HCT116 (cell line): ENCODE measurements at regions not wholly inside any gene's neighbourhood (a gene's known extent, or its start where the extent isn't known, plus 50 kb on each side); places are given as distances from the start of the nearest gene placed in this dataset.

Experiments
- ATAC-seq: fragments of 200-7000 bp; cut with Tn5 transposase; 2 replicates; pipeline ENCODE4 v1.9.1; 2020; ENCODE audit warnings: mild to moderate bottlenecking, moderate library complexity
- BruUV-seq: library from RNA; stranded (reverse); fragments of 400-500 nt; replicated peaks from 2 replicates; lab custom pipeline; 2021; lab: Mats Ljungman, UMichigan
- CTCF ChIA-PET: fragments of 300-600 bp; sonication (Branson Sonifier 250); formaldehyde crosslinking; loops from one replicate; lab custom pipeline; 2021; ENCODE audit warnings: antibody characterized with exemption; lab: Charles Lee
- POLR2A ChIA-PET: fragments of 300-600, 350-600 bp; sonication (Branson Sonifier 250); formaldehyde crosslinking; loops from one replicate; lab custom pipeline; 2021; ENCODE audit warnings: antibody characterized with exemption; lab: Charles Lee
- RAD21 ChIA-PET, 2 experiments: fragments of 300-600 bp; sonication (Branson Sonifier 250); formaldehyde crosslinking; loops; one replicate each; lab custom pipeline; 2023; ENCODE audit warnings: low total read pairs in 2 of 2; ENCODE audit not compliant: uncharacterized antibody in 2 of 2, unreplicated experiment in 2 of 2, low non-redundant PET in 1 of 2; lab: Charles Lee
- DNase-seq: peaks from one replicate; pipeline ENCODE4 v3.0.0-alpha.2; 2010; ENCODE audit warnings: low read depth, low spot score
- H2AFZ ChIP-seq: fragments of 200-600 bp; shearing (Covaris generic), sonication (generic); 2 replicates; pipeline ENCODE4 v1.6.1; 2017; ENCODE audit warnings: low read depth, mixed run types, mixed read lengths, antibody characterized with exemption, low read length; ENCODE audit not compliant: poor library complexity, severe bottlenecking
- H3K27ac ChIP-seq: 2 replicates; pipeline ENCODE4 v1.5.1; 2012; ENCODE audit warnings: low read depth, low read length
- H3K27me3 ChIP-seq: fragments of 200-600 bp; sonication (generic); 2 replicates; pipeline ENCODE4 v1.6.1; 2016; ENCODE audit warnings: mixed run types, low read length, mixed read lengths; ENCODE audit not compliant: insufficient read depth
- H3K36me3 ChIP-seq, 2 experiments: fragments of 200-500 bp in 1 of 2; fragments of 200-600 bp in 1 of 2; sonication (Bioruptor generic) in 1 of 2; sonication (generic) in 1 of 2; 2 replicates each; pipeline versions ENCODE4 v1.5.1 to v1.6.1; 2014 to 2016; ENCODE audit warnings: low read length in 2 of 2, inconsistent platforms in 1 of 2, mixed read lengths in 1 of 2, mixed run types in 1 of 2; ENCODE audit not compliant: insufficient read depth in 2 of 2, control insufficient read depth in 1 of 2
- H3K4me1 ChIP-seq, 2 experiments: fragments of 200-600 bp in 1 of 2; sonication (generic) in 1 of 2; 2 replicates each; pipeline versions ENCODE4 v1.5.1 to v1.6.1; 2012 to 2017; ENCODE audit warnings: low read length in 2 of 2, inconsistent platforms in 1 of 2, mild to moderate bottlenecking in 1 of 2, mixed read lengths in 1 of 2, mixed run types in 1 of 2, moderate library complexity in 1 of 2; ENCODE audit not compliant: insufficient read depth in 2 of 2, control insufficient read depth in 1 of 2
- H3K4me2 ChIP-seq: fragments of 200-600 bp; sonication (generic); 2 replicates; pipeline ENCODE4 v1.6.1; 2017; ENCODE audit warnings: mixed run types, low read length, mixed read lengths
- H3K4me3 ChIP-seq, 2 experiments: fragments of 200-600 bp in 1 of 2; sonication (generic) in 1 of 2; replicated peaks in 1 of 2; 2 replicates each; pipeline ENCODE4 v1.5.1; 2011 to 2016; ENCODE audit warnings: low read length in 2 of 2, control low read depth in 1 of 2, low read depth in 1 of 2, mild to moderate bottlenecking in 1 of 2, mixed read lengths in 1 of 2, mixed run types in 1 of 2
- H3K79me2 ChIP-seq: fragments of 200-600 bp; sonication (generic); 2 replicates; pipeline ENCODE4 v1.6.1; 2017; ENCODE audit warnings: mild to moderate bottlenecking, mixed run types, low read length, moderate library complexity, mixed read lengths; ENCODE audit not compliant: insufficient read depth
- H3K9ac ChIP-seq: fragments of 200-600 bp; sonication (generic); 2 replicates; pipeline ENCODE4 v1.6.1; 2016; ENCODE audit warnings: low read length, mixed read lengths
- H3K9me2 ChIP-seq: fragments of 200-600 bp; sonication (generic), shearing (Covaris generic); 2 replicates; pipeline ENCODE4 v1.6.1; 2017; ENCODE audit warnings: mixed run types, mild to moderate bottlenecking, moderate library complexity; ENCODE audit not compliant: insufficient read depth
- H3K9me3 ChIP-seq, 2 experiments: fragments of 200-500 bp in 1 of 2; fragments of 200-600 bp in 1 of 2; sonication (Bioruptor generic) in 1 of 2; sonication (generic) in 1 of 2; 2 replicates each; pipeline ENCODE4 v1.6.1; 2014 to 2017; ENCODE audit warnings: low read length in 2 of 2, mixed read lengths in 2 of 2, inconsistent platforms in 1 of 2, low read depth in 1 of 2, mild to moderate bottlenecking in 1 of 2, mixed run types in 1 of 2, moderate library complexity in 1 of 2; ENCODE audit not compliant: control insufficient read depth in 1 of 2, insufficient read depth in 1 of 2
- H4K20me1 ChIP-seq: fragments of 200-600 bp; sonication (generic), shearing (Covaris generic); 2 replicates; pipeline ENCODE4 v1.6.1; 2017; ENCODE audit warnings: mixed run types, mild to moderate bottlenecking, moderate library complexity; ENCODE audit not compliant: insufficient read depth
- ELF1 ChIP-seq: IDR thresholded peaks from 2 replicates; pipeline ENCODE4 v1.6.1; 2012; ENCODE audit warnings: low read depth, borderline replicate concordance
- EZH2phosphoT487 ChIP-seq: fragments of 200-600 bp; IDR thresholded peaks from 2 replicates; pipeline ENCODE4 v1.6.1; 2018; ENCODE audit warnings: antibody characterized with exemption, borderline replicate concordance
- JUND ChIP-seq: IDR thresholded peaks from 2 replicates; pipeline ENCODE4 v1.6.1; 2012
- POLR2A ChIP-seq: IDR thresholded peaks from 2 replicates; pipeline ENCODE4 v1.7.0; 2011; ENCODE audit warnings: borderline replicate concordance; ENCODE audit not compliant: insufficient read depth, insufficient read length; ENCODE audit errors: extremely low read depth
- POLR2AphosphoS5 ChIP-seq: IDR thresholded peaks from 2 replicates; pipeline ENCODE4 v1.6.1; 2011; ENCODE audit warnings: mild to moderate bottlenecking, low read depth, low read length, moderate library complexity
- RAD21 ChIP-seq: IDR thresholded peaks from 2 replicates; pipeline ENCODE4 v1.6.1; 2012; ENCODE audit warnings: low read depth, mild to moderate bottlenecking
- SP1 ChIP-seq: IDR thresholded peaks from 2 replicates; pipeline ENCODE4 v1.6.1; 2012; ENCODE audit warnings: low read depth
- SRF ChIP-seq: IDR thresholded peaks from 2 replicates; pipeline ENCODE4 v1.6.1; 2012; ENCODE audit warnings: low read depth
- TCF7L2 ChIP-seq: IDR thresholded peaks from 2 replicates; pipeline ENCODE4 v1.7.0; 2011; ENCODE audit warnings: borderline replicate concordance, inconsistent platforms; ENCODE audit not compliant: insufficient read depth, insufficient read length; ENCODE audit errors: extremely low read depth
- YY1 ChIP-seq: IDR thresholded peaks from 2 replicates; pipeline ENCODE4 v1.6.1; 2011; ENCODE audit warnings: low read length, low read depth, moderate library complexity, mild to moderate bottlenecking; ENCODE audit not compliant: insufficient replicate concordance; ENCODE audit errors: extremely low read depth
- ZFX ChIP-seq: fragments of 450-650 bp; IDR thresholded peaks from 2 replicates; pipeline ENCODE4 v1.6.1; 2017
- ZNF274 ChIP-seq: fragments of 200-500 bp; sonication (Bioruptor generic); IDR thresholded peaks from 2 replicates; pipeline ENCODE4 v1.6.1; 2014; ENCODE audit warnings: mild to moderate bottlenecking, low read depth, low read length, inconsistent platforms
- intact Hi-C: fragments of 100-400 bp; cut with micrococcal nuclease; formaldehyde crosslinking; loops from 2 replicates; pipeline ENCODE4 v1.10.0; 2022
- TF ChIP-seq, protein P1 (sequence below): IDR thresholded peaks from 2 replicates; pipeline ENCODE4 v1.6.1; 2011; ENCODE audit warnings: mild to moderate bottlenecking, low read length, moderate library complexity; ENCODE audit not compliant: insufficient replicate concordance; ENCODE audit errors: extremely low read depth
- TF ChIP-seq, protein P2 (sequence below), 3 experiments: fragments of 200-600 bp in 1 of 3; sonication (generic) in 1 of 3; IDR thresholded peaks in 2 of 3; conservative IDR thresholded peaks in 1 of 3; 2 replicates each; pipeline ENCODE4 v1.5.1; 2012 to 2017; ENCODE audit warnings: low read depth in 2 of 3, low read length in 2 of 3, antibody characterized with exemption in 1 of 3, borderline replicate concordance in 1 of 3, control low read depth in 1 of 3, mild to moderate bottlenecking in 1 of 3, mixed read lengths in 1 of 3, mixed run types in 1 of 3, moderate library complexity in 1 of 3; ENCODE audit not compliant: insufficient read depth in 1 of 3
- TF ChIP-seq, protein P3 (sequence below): IDR thresholded peaks from 2 replicates; pipeline ENCODE4 v1.6.1; 2012
- TF ChIP-seq, protein P4 (sequence below): IDR thresholded peaks from 2 replicates; pipeline ENCODE4 v1.6.1; 2012

DNA sequence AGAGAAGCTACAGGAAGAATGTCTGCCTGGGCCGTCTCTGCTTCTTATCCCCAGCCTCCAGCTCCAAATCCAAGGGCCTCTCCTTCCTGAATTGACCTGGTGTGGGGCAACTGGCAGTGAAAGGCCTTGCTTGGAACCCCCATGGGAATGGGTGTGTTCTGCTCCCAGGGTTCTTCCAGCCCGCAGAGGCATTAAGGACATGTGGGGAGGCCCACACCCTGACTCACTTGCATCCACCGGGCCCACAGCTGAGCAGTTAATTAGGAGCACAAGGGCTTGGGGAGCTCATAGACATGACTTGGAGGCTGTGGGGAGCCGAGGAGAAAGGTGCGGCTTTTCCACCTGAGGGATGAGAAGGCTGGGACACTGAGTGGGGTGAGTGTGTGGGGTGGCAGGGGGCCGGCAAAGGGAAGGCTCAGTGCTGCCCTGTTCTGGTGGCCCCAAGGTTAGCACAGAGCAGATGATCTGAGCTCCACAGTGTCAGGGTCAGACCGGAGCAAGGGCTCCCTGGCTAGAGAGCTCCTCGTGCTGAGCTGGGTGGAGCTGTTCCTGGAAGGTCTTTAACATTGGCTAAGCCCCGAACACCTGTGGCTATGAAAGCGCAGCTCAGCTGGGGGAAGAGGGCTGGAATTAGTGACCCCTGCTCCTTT, 64.5 kb upstream of the NECTIN1 start:
- TF ChIP-seq ZFX: no peak
- no peak for TF ChIP-seq ELF1
- ATAC-seq: no peak
- Histone ChIP-seq H3K27ac (no peak overlapping the region), H4K20me1 (no peaks in the 10 kb centered on the region), H3K27me3 (no peaks in the 10 kb centered on the region), H3K4me1 (0 out of 4 replicates have a peak, but pooled peaks cover 0 to 5% of the 10 kb centered on the region in 2 experiments), H3K9me3 (no peaks in the 10 kb centered on the region), H3K36me3 (no peaks in the 10 kb centered on the region), H3K4me2 (no peak overlapping the region), H3K4me3 (no peak overlapping the region), H3K9me2 (no peaks in the 10 kb centered on the region), H3K9ac (no peak overlapping the region), H2AFZ (no peak overlapping the region), H3K79me2 (no peaks in the 10 kb centered on the region)
- ChIA-PET POLR2A (no interaction called here), CTCF (no interaction called here), RAD21 (no interaction called here)
- no TSS peak for BruUV-seq
- intact Hi-C loops: no loop called here
- DNase-seq: no peak

DNA sequence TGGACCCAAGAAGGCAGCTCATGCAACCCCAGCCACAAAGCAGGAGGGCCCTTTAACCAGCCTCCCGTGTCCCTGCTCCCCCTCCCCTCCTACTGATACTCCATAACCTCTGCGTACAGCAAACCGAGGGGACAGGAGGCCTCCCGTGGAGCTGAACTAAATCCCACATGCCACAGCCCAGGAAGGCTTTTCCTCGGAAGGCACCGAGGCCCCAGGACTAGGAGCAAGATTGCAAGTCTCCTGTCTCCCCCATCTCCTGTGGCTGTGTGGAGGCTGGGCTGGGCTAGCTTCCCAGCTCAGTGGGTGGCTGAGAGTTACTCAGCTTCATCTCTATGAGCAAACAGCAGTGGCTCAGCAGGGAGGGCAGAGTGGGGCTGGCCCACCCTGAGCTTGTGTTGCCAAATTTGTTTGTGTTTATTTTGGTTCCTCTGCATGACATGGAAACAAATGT, 62.7 kb upstream of the NECTIN1 start:
- ChIA-PET POLR2A (no interaction called here), CTCF (no interaction called here), RAD21 (no interaction called here)
- Histone ChIP-seq H3K4me1 (0 out of 4 replicates have a peak, but pooled peaks cover 0 to 5% of the 10 kb centered on the region in 2 experiments), H4K20me1 (no peaks in the 10 kb centered on the region), H3K9ac (no peak overlapping the region), H2AFZ (no peak overlapping the region), H3K36me3 (no peaks in the 10 kb centered on the region), H3K27ac (no peak overlapping the region), H3K9me2 (no peaks in the 10 kb centered on the region), H3K27me3 (no peaks in the 10 kb centered on the region), H3K4me3 (no peak overlapping the region), H3K9me3 (no peaks in the 10 kb centered on the region), H3K4me2 (no peak overlapping the region), H3K79me2 (no peaks in the 10 kb centered on the region)
- ATAC-seq (peak; percentile 57), DNase-seq (no peak)
- no TSS peak for BruUV-seq
- intact Hi-C loops: no loop called here
- TF ChIP-seq ZFX (no peak), EZH2phosphoT487 (no peak), ELF1 (no peak), TCF7L2 (no peak), POLR2A (no peak), ZNF274 (no peak), SP1 (no peak), YY1 (no peak), POLR2AphosphoS5 (no peak), RAD21 (no peak), SRF (no peak), JUND (no peak)
- TF ChIP-seq, protein P1, sequence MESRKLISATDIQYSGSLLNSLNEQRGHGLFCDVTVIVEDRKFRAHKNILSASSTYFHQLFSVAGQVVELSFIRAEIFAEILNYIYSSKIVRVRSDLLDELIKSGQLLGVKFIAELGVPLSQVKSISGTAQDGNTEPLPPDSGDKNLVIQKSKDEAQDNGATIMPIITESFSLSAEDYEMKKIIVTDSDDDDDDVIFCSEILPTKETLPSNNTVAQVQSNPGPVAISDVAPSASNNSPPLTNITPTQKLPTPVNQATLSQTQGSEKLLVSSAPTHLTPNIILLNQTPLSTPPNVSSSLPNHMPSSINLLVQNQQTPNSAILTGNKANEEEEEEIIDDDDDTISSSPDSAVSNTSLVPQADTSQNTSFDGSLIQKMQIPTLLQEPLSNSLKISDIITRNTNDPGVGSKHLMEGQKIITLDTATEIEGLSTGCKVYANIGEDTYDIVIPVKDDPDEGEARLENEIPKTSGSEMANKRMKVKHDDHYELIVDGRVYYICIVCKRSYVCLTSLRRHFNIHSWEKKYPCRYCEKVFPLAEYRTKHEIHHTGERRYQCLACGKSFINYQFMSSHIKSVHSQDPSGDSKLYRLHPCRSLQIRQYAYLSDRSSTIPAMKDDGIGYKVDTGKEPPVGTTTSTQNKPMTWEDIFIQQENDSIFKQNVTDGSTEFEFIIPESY: no peak
- TF ChIP-seq, protein P2, sequence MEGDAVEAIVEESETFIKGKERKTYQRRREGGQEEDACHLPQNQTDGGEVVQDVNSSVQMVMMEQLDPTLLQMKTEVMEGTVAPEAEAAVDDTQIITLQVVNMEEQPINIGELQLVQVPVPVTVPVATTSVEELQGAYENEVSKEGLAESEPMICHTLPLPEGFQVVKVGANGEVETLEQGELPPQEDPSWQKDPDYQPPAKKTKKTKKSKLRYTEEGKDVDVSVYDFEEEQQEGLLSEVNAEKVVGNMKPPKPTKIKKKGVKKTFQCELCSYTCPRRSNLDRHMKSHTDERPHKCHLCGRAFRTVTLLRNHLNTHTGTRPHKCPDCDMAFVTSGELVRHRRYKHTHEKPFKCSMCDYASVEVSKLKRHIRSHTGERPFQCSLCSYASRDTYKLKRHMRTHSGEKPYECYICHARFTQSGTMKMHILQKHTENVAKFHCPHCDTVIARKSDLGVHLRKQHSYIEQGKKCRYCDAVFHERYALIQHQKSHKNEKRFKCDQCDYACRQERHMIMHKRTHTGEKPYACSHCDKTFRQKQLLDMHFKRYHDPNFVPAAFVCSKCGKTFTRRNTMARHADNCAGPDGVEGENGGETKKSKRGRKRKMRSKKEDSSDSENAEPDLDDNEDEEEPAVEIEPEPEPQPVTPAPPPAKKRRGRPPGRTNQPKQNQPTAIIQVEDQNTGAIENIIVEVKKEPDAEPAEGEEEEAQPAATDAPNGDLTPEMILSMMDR (IDR thresholded peaks at IDR 0.05 in 2 of 3, conservative IDR thresholded peaks at IDR 0.05 in 1 of 3; ENCODE audit: borderline replicate concordance in 1 of 3, insufficient read depth in 1 of 3, low read depth in 2 of 3, low read length in 2 of 3): no peak
- TF ChIP-seq, protein P3, sequence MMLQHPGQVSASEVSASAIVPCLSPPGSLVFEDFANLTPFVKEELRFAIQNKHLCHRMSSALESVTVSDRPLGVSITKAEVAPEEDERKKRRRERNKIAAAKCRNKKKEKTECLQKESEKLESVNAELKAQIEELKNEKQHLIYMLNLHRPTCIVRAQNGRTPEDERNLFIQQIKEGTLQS: no peak
- TF ChIP-seq, protein P4, sequence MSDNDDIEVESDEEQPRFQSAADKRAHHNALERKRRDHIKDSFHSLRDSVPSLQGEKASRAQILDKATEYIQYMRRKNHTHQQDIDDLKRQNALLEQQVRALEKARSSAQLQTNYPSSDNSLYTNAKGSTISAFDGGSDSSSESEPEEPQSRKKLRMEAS: no peak
